ENCODE measurements at regions not wholly inside any gene's neighbourhood (a gene's known extent, or its start where the extent isn't known, plus 50 kb on each side); places are given as distances from the start of the nearest gene placed in this dataset.
A peak's percentile ranks its signal among the peaks of the same experiment; 100 is the strongest.

DNA sequence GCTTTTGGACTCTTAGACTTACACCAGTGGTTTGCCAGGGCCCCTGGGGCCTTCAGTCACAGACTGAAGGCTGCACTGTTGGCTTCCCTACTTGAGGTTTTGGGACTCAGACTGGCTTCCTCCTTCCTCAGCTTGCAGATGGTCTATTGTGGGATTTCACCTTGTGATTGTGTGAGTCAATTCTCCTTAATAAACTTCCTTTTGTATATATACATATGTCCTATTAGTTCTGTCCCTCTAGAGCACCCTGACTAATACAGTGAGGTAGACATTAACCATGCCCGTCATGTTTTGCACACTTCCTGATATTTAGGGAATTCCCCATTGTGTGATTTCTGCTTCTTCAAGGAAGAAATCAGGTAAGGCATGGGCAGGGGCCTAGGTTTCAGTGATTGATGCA, 147.8 kb upstream of the CA10 start:
- H3K4me3 ChIP-seq (ENCODE audit: low read length) = no peak overlapping the region
- no CpG with 5 or more reads among the region's 1 CpG for WGBS (ENCODE audit: insufficient coverage)
- no peak for DNase-seq
- H3K9me3 ChIP-seq (replicated peaks; ENCODE audit: control insufficient read depth, low read depth, low read length) = no peaks in the 10 kb centered on the region
- no peaks in the 10 kb centered on the region for H3K4me1 ChIP-seq (ENCODE audit: control insufficient read depth, insufficient read depth, low read length)
- H3K36me3 ChIP-seq (ENCODE audit: control insufficient read depth, insufficient read depth, low read length) = no peaks in the 10 kb centered on the region
- H3K27me3 ChIP-seq (ENCODE audit: control insufficient read depth, insufficient read depth, low read length) = no peaks in the 10 kb centered on the region
- no peak overlapping the region for H3K27ac ChIP-seq (ENCODE audit: low read length)

DNA sequence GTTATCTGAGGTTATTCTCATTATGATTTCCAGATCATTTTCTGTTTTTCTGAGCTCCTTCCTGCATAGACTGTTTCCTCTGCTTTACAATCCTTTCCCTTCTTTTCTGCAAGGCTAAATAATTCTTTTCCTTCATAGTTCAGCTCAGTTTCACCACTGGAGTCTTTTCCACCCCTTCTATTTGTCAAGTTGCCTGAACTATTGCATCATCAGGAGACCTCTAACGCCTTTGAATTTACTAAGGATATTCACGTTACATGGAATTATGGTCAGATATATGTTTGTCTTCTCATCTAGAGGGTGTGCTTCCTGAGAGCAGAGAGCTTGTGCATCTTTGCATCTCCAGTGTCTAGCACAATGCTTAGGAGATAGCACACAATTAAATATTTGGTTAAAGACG, 140.4 kb upstream of the CA10 start:
- no CpG with 5 or more reads among the region's 3 CpGs for WGBS (ENCODE audit: insufficient coverage)
- Histone ChIP-seq H3K27ac (ENCODE audit: low read length) (no peak overlapping the region), H3K27me3 (ENCODE audit: control insufficient read depth, insufficient read depth, low read length) (no peaks in the 10 kb centered on the region), H3K9me3 (replicated peaks; ENCODE audit: control insufficient read depth, low read depth, low read length) (no peaks in the 10 kb centered on the region), H3K36me3 (ENCODE audit: control insufficient read depth, insufficient read depth, low read length) (no peaks in the 10 kb centered on the region), H3K4me3 (ENCODE audit: low read length) (no peak overlapping the region), H3K4me1 (ENCODE audit: control insufficient read depth, insufficient read depth, low read length) (no peaks in the 10 kb centered on the region)
- no peak for DNase-seq

GRCh38 chr17:52297230-52298010, 138.9 kb upstream of the CA10 start:
- Histone ChIP-seq H3K4me3 (ENCODE audit: low read length) (no peak overlapping the region), H3K27ac (ENCODE audit: low read length) (no peak overlapping the region), H3K9me3 (replicated peaks; ENCODE audit: control insufficient read depth, low read depth, low read length) (no peaks in the 10 kb centered on the region), H3K4me1 (ENCODE audit: control insufficient read depth, insufficient read depth, low read length) (no peaks in the 10 kb centered on the region), H3K27me3 (ENCODE audit: control insufficient read depth, insufficient read depth, low read length) (no peaks in the 10 kb centered on the region), H3K36me3 (ENCODE audit: control insufficient read depth, insufficient read depth, low read length) (no peaks in the 10 kb centered on the region)
- no peak for DNase-seq
- 71% methylated on average over 1 of the region's 10 CpGs for WGBS (ENCODE audit: insufficient coverage)

GRCh38 chr17:52294301-52294700, 135.8 kb upstream of the CA10 start:
- Histone ChIP-seq H3K4me3 (ENCODE audit: low read length) (no peak overlapping the region), H3K27ac (ENCODE audit: low read length) (no peak overlapping the region), H3K4me1 (ENCODE audit: control insufficient read depth, insufficient read depth, low read length) (no peaks in the 10 kb centered on the region), H3K27me3 (ENCODE audit: control insufficient read depth, insufficient read depth, low read length) (no peaks in the 10 kb centered on the region), H3K9me3 (replicated peaks; ENCODE audit: control insufficient read depth, low read depth, low read length) (no peaks in the 10 kb centered on the region), H3K36me3 (ENCODE audit: control insufficient read depth, insufficient read depth, low read length) (no peaks in the 10 kb centered on the region)
- DNase-seq = peak; percentile 86
- WGBS (ENCODE audit: insufficient coverage) = no CpG with 5 or more reads among the region's 1 CpG

GRCh38 chr17:52287611-52288010, 129.1 kb upstream of the CA10 start:
- Histone ChIP-seq H3K27me3 (ENCODE audit: control insufficient read depth, insufficient read depth, low read length) (no peaks in the 10 kb centered on the region), H3K27ac (ENCODE audit: low read length) (no peak overlapping the region), H3K4me3 (ENCODE audit: low read length) (no peak overlapping the region), H3K9me3 (replicated peaks; ENCODE audit: control insufficient read depth, low read depth, low read length) (no peaks in the 10 kb centered on the region), H3K4me1 (ENCODE audit: control insufficient read depth, insufficient read depth, low read length) (no peaks in the 10 kb centered on the region), H3K36me3 (ENCODE audit: control insufficient read depth, insufficient read depth, low read length) (no peaks in the 10 kb centered on the region)
- WGBS (ENCODE audit: insufficient coverage) = no CpG with 5 or more reads among the region's 2 CpGs
- DNase-seq = no peak

GRCh38 chr17:52283872-52284271, 125.4 kb upstream of the CA10 start:
- Histone ChIP-seq H3K4me1 (ENCODE audit: control insufficient read depth, insufficient read depth, low read length) (no peaks in the 10 kb centered on the region), H3K27ac (ENCODE audit: low read length) (no peak overlapping the region), H3K9me3 (replicated peaks; ENCODE audit: control insufficient read depth, low read depth, low read length) (no peaks in the 10 kb centered on the region), H3K27me3 (ENCODE audit: control insufficient read depth, insufficient read depth, low read length) (no peaks in the 10 kb centered on the region), H3K36me3 (ENCODE audit: control insufficient read depth, insufficient read depth, low read length) (no peaks in the 10 kb centered on the region), H3K4me3 (ENCODE audit: low read length) (no peak overlapping the region)
- no CpG with 5 or more reads among the region's 2 CpGs for WGBS (ENCODE audit: insufficient coverage)
- DNase-seq = no peak

DNA sequence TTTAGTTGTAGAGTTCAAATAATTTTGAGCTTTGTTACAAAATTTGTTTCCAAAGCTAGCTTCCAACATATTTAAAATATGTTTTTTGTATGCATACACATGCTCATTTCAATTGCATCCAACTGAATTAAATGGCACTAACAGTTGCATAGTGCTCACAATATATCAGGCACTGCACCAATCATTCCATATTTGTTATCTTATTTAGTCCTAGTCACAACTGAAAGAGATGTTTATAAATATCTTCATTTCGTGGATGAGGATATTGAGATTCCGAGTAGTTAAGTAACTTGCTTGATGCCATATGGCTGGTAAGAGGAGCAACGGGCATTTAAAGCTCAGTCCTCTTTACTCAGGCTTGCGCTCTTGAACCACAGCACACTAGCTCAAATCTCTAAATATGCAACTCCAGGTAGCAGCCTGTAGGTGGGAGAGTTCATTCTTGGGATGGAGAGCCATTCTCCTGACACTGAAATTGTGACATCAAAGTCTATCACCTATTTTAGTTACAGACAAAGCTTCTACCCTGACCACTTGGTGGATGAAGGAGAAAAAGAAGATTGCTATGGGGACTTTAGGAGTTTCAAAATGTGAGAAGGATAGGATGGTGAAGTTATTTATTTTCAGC, 118.0 kb upstream of the CA10 start:
- Histone ChIP-seq H3K4me1 (ENCODE audit: control insufficient read depth, insufficient read depth, low read length) (no peaks in the 10 kb centered on the region), H3K36me3 (ENCODE audit: control insufficient read depth, insufficient read depth, low read length) (no peaks in the 10 kb centered on the region), H3K27me3 (ENCODE audit: control insufficient read depth, insufficient read depth, low read length) (no peaks in the 10 kb centered on the region), H3K27ac (ENCODE audit: low read length) (no peak overlapping the region), H3K4me3 (ENCODE audit: low read length) (no peak overlapping the region), H3K9me3 (replicated peaks; ENCODE audit: control insufficient read depth, low read depth, low read length) (no peaks in the 10 kb centered on the region)
- no CpG with 5 or more reads among the region's 4 CpGs for WGBS (ENCODE audit: insufficient coverage)
- DNase-seq = no peak

GRCh38 chr17:52271781-52272180, 113.3 kb upstream of the CA10 start:
- no peaks in the 10 kb centered on the region for H3K27me3 ChIP-seq (ENCODE audit: control insufficient read depth, insufficient read depth, low read length)
- no peak overlapping the region for H3K4me3 ChIP-seq (ENCODE audit: low read length)
- H3K9me3 ChIP-seq (replicated peaks; ENCODE audit: control insufficient read depth, low read depth, low read length) = no peaks in the 10 kb centered on the region
- no peaks in the 10 kb centered on the region for H3K4me1 ChIP-seq (ENCODE audit: control insufficient read depth, insufficient read depth, low read length)
- no peaks in the 10 kb centered on the region for H3K36me3 ChIP-seq (ENCODE audit: control insufficient read depth, insufficient read depth, low read length)
- DNase-seq = no peak
- WGBS (ENCODE audit: insufficient coverage) = no CpG with 5 or more reads among the region's 1 CpG
- H3K27ac ChIP-seq (ENCODE audit: low read length) = no peak overlapping the region

GRCh38 chr17:52255347-52255746, 96.8 kb upstream of the CA10 start:
- 93% methylated on average over 4 of the region's 9 CpGs for WGBS (ENCODE audit: insufficient coverage)
- no peaks in the 10 kb centered on the region for H3K36me3 ChIP-seq (ENCODE audit: control insufficient read depth, insufficient read depth, low read length)

GRCh38 chr17:52244689-52245088, 86.2 kb upstream of the CA10 start:
- no peak for DNase-seq
- H3K27ac ChIP-seq (ENCODE audit: low read length) = no peak overlapping the region
- no peak overlapping the region for H3K4me3 ChIP-seq (ENCODE audit: low read length)
- H3K9me3 ChIP-seq (replicated peaks; ENCODE audit: control insufficient read depth, low read depth, low read length) = no peaks in the 10 kb centered on the region
- no peaks in the 10 kb centered on the region for H3K4me1 ChIP-seq (ENCODE audit: control insufficient read depth, insufficient read depth, low read length)
- H3K36me3 ChIP-seq (ENCODE audit: control insufficient read depth, insufficient read depth, low read length) = no peaks in the 10 kb centered on the region
- no peaks in the 10 kb centered on the region for H3K27me3 ChIP-seq (ENCODE audit: control insufficient read depth, insufficient read depth, low read length)
- no CpG with 5 or more reads among the region's 2 CpGs for WGBS (ENCODE audit: insufficient coverage)

More at GRCh38 chr17:52255347-52255746, 96.8 kb upstream of the CA10 start:
- no peaks in the 10 kb centered on the region for H3K9me3 ChIP-seq (replicated peaks; ENCODE audit: control insufficient read depth, low read depth, low read length)
- no peaks in the 10 kb centered on the region for H3K27me3 ChIP-seq (ENCODE audit: control insufficient read depth, insufficient read depth, low read length)
- no peak overlapping the region for H3K4me3 ChIP-seq (ENCODE audit: low read length)
- no peak overlapping the region for H3K27ac ChIP-seq (ENCODE audit: low read length)
- H3K4me1 ChIP-seq (ENCODE audit: control insufficient read depth, insufficient read depth, low read length) = no peaks in the 10 kb centered on the region
- no peak for DNase-seq

All from muscle of leg (tissue), 3 donors.